HuH-7.5 (cell line): ENCODE measurements at regions not wholly inside any gene's neighbourhood (a gene's known extent, or its start where the extent isn't known, plus 50 kb on each side); places are given as distances from the start of the nearest gene placed in this dataset.
"Not testable (repeated sequence)": the region's sequence is repeated elsewhere in the genome, so short reads cannot be mapped to it uniquely, and the experiment has no call there.

Experiments
- DNase-seq: peaks from one replicate; pipeline ENCODE4 v3.0.0; 2011; ENCODE audit warnings: low spot score

DNA sequence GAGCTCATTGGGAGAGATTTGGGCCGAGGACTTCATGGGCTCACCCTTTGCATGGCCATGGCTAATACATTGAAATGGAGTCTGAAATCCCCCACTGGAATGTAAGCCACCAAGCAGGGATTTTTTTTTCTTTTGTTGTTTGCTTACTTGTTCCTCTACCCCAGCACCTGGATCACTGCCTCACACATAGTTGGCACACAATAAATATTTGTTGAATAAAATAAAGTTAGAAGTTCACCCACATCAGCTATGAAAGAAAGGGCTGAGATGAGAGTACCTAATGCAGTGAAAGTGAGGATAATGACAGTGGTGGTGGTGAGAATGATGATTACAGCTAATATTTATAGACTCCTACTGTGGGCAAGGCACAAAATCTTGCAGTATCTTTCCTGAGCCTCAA lies 98.1 kb upstream of the ANXA1 start:
- no peak for DNase-seq

DNA sequence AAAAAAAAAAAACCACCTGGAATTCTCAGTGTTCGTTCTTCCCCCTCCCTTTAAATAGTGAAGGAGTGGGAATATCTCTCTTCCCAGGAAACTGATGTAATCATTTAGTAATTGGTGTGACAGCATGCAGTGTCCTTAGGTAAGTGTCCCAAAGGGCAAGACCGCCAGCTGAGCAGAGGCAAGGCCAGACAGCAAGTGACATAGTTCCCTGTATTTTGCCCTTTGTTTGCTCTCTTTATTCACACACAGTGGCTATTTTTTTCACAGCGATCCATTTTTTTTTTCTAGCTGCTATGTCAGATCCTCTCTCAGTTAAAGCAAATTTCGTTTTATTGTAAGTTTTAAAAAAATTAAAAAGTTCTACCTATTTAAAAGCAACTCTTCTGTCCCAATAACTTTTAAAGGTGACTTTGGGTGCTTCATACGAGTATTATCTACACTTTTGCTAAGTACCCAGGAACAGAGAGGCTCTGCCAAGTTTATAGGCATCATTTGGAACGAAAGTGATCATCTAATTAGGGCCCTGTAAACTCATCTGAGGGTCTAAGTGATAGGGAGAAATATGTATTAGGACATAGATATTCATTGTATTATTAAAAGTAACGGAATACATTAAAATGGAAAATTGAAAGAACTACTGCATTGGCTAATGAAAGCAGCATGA lies 98.2 kb upstream of the ALDH1A1 start:
- DNase-seq, result peak; percentile 13

DNA sequence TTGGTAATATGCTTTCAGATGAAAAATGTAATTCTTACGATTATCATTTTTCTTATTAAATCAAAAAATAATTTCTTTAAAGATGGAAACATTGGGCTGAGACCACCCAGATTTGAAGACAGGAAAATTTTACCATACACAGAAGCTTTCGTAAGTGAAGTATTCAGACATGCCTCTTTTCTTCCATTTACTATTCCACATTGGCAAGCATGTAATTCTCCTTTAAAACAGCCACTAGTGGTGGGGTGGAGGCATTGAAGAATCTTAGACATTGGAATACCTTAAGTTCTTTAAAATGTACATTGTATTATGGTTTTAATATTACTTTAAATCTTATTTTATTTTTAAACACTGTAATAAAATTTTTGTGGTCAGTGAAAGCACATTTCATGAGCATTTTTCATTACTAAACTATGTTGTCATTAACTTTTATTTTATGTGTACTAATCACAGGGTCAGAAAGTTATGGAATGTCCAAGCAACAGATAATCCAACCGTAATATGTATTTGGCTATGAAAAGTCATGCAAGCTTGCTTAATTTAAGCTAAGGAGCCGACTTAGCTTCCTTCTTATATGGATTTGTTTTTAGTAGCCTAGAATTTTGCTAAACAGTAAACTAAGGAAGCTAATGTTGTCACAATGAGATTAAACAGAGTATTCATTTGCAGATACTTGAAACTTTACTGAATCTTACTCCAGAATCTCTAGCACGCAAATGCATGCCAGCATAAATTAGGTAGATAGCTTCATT lies 97.4 kb upstream of the ALDH1A1 start:
- no peak for DNase-seq

DNA sequence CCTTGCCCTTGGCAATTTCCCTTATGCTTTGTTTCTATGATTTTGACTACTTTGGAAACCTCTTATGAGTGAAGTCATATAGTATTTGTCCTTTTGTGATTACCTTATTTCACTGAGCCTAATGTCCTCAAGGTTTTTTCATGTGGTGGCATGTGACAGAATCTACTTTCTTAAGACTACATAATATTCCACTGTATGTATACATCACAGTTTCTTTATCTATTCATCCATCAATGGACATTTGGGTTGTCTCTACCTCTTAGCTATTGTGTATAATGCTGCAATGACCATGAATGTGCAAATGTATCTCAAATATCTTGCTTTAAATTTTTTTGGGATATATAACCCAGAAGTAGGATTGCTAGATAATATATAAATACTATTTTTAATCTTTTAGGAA lies 96.4 kb upstream of the ALDH1A1 start:
- no peak for DNase-seq

DNA sequence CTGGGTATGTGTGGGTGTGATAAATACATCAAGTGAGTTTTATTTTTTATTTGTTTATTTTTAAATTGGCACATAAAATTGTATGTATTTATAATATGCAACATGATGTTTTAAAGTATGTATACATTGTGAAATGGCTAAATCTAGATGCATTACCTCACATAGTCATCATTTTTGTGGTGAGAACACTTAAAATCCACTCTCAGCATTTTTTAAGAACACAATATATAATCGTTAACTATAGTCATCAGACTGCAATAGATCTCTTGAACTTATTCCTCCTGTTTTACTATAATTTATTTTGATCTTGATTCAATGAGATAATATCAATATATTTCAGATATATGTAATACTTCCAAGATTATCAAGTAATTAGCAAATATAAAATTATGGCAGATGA lies 93.9 kb upstream of the ALDH1A1 start:
- no peak for DNase-seq

DNA sequence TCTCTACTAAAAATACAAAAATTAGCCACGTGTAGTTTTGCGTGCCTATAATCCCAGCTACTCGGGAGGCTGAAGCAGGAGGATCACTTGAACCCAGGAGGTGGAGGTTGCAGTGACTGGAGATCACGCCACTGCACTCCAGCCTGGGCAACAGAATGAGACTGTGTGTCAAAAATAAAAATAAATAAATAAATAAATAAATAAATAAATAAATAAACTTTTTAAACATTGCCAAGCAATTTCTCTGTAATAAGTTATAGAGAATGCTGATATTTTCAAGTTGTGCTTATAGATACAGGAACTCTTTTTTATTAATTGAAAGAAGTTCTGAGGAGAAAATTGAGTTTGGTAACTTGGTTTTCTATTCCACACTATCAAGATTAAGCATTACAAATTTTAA lies 91.9 kb upstream of the ALDH1A1 start:
- not testable (repeated sequence) for DNase-seq

DNA sequence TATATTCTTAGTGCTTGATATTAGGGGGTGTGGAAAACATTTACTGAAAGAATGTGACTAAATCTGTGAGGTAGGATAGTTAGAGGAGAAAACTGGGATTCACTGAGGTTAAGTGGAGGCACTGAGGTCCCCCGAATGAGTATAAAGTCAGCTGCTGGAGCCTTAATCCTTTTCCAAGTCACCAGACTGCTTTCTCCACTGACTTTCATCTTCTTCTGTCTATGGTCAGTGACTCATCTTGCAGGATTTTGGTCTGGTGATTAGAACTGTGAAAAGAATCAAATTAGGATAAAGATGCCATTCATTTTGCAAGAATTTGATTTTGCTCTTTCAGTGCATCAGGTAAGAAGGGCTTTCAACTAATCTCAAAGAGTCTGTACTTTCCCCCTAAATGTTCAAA lies 89.3 kb upstream of the ALDH1A1 start:
- DNase-seq, result no peak

DNA sequence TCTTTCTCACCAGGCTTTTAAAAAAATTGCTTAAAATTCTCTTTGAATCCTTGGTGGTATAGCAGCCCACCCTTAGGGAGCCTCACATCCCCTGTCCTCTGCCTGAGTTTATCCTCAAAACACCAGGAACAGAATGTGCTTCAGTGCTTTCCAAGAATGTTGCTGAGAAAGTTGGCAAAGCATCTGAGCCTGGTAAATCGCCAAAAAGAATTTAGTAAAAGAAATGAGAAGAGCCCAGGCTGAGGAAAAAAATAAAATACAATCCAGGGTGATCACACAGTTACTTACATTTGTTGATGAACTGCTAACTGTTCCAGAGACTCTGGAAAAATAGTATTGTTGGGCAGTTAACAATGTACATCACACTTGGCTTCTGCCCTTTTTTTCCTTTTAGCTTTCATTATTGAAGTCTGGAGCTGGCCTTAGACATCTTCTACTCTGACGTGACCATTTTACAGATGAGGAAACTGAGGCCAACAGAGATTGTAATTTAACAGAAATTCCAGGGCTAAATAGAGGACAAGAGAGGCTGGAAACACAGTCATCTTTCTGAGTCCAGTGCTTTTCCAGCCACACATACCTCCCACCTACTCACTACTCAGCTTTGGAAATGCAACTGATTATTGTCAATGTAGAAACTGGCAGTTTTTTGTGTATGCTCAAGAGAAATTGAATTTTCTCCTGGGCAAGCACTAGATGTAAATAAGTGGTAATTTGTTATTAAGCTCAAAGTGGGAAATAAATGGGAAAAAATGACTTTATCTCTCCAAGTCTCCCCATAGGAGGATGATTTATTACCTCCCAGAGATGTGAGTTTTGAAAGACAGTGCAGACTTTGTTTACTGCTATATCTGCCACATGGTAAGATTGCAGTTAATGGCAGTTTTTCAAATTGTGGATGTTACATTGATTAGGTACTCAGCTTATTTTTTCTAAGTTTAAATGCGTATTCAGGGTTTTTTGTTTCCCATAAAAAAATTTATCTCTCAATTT lies 86.7 kb upstream of the ALDH1A1 start:
- no peak for DNase-seq

DNA sequence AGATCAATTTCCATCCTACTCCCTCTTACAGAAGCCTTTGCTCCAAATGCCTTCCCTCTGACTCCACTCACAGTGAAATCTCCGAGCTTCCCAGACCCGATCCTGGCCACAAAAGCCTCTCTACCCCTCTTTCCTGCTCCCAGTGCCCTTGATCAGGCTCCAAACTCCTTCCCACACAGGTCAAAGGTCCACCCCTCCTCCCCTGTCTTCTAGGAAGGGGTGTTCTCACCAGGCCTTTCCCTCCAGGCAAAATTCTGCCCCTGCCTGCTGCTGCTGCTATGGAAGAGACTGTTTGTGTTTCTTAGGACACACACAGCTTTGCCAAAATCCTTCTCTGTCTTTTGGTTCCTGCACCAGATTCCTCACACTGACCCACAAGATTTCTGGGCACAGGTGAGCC lies 85.8 kb upstream of the ALDH1A1 start:
- DNase-seq, result no peak

DNA sequence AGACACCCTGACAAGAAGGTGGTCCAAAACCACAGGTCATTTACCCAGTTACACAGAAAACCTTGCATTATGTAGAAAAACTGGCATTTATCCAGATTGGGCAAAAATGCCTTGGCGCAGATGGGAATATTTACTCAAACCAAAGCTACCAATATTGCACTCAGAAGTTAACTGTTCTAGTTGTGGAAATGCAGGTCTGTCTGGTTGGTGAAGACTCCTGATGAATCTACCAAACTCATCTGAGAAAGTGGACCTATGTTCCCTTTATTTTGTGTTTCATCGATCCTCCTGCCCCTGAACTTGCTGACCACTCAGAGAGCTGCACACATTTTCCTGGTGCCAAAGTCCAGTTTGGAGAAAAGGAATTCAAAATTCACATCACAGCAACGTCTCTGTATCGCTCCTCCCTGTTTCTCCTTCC lies 85.2 kb upstream of the ALDH1A1 start:
- DNase-seq, result no peak

DNA sequence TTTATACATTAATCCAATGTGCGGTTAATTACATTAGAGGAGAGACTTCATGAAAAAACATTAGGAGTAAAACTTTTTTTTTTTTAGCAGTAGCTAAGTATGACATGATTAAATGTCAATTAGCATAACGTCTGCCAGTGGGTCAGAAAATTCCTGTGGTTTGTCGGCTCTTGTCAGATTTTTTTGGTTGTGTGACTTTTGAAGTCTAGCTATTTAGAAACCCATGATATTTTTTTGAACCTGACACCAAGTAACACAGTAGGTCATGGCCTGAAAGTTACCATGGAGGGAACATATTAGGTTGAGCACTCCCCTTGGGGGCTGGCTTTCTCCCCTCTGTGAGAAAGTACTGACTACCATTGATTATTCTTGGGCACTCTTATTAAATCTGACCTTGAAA lies 84.8 kb upstream of the ALDH1A1 start:
- no peak for DNase-seq

DNA sequence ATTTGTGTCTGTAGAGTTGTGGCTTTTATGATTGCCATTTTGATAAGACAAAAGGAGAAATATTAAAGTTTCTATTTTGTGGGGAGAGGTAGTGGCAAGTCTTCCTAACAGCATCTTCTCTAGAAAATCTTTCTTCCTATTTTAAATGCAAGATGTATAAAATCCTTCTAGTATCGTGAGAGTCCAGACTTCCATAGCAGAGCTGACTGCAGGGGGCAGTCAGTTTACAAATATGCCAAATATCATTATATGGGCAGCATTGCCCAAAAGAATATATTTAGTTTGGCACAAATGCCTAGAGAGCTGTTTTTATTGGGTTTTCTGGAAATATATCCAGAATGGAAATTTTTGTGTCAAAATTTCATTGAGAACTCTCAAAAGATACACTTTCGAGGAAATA lies 82.1 kb upstream of the ALDH1A1 start:
- no peak for DNase-seq

DNA sequence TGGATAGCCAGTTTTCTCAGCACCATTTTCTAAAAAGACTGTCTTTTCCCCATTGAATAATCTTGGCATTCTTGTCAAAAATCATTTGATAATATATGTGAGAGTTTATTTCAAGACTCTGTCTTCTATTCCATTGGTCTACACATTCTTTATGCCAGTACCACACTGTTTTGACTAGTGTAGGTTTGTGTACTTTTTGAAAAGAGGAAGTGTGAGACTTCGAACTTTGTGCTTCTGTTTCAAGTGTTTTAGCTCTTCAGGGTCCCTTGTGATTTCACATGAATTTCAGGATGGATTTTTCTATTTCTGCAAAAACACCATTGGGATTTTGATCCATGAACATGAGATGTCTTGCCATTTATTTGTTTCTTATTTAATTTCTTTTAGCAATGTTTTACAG lies 78.5 kb upstream of the ALDH1A1 start:
- DNase-seq, result no peak

DNA sequence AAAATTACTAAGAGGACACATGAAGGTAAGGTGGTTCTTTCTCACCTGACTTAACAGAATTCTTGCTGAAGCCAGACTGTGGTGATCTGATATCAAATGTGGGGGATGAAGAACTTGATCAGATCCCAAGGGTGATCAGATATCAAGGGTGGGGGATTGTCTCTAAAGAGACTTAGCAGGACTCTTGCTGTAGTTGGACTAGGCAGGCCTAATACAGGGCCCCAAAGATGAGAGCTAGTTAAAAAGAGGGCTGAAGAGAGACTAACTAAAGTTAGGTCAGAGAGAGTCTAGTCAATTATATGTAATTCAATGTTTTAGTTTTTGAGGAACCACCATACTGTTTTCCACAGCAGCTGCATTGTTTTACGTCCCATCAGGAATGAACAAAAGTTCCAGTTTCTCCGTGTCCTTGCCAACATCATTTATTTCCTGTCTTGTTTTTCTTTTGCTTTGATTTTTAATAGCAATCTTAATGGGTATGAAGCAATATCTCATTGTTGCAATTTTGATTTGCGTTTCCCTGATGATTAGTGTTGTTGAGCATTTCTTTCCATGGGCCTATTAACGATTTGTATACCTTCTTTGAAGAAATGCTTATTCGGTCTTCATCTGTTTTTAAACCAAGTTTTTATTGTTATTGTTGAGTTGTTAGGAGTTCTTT lies 77.6 kb upstream of the ALDH1A1 start:
- DNase-seq, result no peak

DNA sequence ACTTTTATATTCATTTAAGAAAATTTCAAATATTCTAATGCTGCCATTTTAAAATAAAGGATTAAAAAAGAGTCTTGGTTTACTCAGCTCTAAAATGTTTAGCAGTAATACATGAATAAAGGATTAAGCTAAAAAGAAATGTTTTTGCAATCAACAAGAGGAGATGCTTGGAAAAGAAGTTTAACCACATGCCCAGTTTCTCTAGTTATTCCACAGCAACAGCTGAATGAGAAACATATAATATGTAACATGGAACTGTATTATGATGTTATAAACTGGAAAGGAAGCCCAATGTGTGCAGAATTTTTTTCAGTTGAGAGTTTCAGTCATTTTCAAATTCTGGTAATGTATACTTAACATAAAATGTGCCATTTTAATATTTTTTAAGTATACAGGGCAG lies 76.5 kb upstream of the ALDH1A1 start:
- no peak for DNase-seq

DNA sequence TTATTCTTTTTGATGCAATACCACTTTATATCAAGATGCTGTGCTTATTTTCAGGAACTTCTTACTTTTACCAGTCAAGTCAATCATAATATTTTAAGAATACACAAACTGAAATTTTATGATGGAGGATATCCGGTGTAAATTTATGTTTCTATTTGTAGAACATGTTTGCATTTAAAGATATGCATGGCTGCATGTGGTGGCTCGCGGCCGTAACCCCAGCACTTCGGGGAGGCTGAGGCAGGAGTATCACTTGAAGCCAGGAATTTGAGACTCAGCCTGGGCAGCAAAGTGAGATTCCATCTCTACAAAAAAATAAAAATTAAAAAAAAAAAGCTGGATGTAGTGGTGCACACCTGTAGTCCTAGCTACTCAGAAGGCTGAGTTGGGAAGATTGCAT lies 73.5 kb upstream of the ALDH1A1 start:
- DNase-seq, result no peak

DNA sequence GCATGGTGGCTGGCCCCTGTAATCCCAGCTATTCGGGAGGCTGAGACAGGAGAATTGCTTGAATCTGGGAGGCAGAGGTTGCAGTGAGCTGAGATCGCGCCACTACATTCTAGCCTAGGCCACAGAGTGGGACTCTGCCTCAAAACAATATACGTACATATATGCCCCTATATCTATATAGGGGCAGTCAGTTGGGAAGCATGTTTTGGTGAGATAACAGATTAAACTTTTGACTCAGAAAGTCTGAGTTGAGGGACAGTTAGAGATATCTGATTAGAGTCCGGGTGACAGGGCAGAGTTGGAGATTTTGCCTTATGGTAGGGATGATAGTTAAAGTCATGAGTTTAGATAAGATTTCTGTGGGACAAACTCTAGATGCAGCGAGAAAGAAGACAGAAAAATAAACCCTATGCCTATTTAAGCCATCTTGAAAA lies 71.8 kb upstream of the ALDH1A1 start:
- no peak for DNase-seq

DNA sequence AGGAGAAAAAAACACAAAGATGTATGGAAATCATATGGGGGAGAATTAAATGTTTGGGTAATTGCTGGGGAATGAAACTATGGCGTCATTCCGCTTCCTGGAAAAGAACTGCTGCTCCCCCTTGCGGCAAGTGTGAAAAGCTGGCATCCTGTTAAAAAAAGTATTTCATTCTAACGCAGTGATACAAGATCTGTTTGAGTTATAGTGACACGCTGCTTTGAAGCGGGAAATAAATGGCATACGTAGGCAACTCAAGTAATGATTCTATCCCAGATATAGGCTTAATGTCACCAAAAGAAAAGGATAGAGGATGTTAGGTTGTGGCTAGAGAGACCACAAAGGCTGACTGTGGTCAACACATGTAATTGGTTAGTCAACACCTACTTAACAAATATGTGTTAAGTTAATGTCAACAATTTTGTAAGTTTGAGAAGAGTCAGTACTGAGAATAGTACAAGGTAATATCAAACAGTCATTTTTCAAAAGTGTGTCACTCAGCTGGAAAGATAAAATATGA lies 70.2 kb upstream of the ALDH1A1 start:
- DNase-seq, result no peak

DNA sequence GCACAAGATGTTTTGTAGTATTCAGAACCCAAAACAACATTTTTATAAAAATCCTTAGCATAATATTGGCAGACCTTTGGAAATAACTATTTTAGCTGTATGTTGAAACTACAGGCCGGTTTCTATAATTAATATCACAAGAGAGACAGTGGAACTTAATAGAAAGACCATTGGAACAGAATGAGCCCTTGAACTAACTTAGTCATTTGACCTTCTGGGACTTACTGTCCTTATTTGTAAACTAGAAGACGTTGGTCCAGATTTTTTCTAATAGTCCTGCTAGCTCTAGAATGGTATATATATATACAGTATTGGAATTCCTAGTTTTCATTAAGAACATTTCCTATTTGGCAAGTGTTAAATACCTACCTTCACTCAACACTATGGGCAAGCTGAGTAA lies 69.5 kb upstream of the ALDH1A1 start:
- no peak for DNase-seq

DNA sequence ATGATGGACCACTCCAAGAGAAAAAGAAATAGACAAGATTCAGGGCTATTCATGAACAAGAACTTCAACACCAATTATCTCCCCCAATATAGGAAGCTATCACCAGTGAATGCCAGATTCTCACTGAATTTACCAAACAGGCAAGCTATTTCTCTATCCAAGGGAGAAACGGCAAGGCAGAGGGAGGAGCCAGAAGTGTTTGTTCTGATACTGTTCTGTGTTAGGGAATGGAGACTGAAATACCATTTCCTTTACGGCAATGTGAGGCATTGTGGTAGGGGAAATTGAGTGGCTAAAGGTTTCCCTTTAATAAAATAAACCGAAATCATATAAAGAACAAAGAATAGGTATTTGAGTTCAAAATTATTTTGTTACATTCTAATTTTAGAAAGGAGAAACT lies 68.0 kb upstream of the ALDH1A1 start:
- DNase-seq, result no peak

DNA sequence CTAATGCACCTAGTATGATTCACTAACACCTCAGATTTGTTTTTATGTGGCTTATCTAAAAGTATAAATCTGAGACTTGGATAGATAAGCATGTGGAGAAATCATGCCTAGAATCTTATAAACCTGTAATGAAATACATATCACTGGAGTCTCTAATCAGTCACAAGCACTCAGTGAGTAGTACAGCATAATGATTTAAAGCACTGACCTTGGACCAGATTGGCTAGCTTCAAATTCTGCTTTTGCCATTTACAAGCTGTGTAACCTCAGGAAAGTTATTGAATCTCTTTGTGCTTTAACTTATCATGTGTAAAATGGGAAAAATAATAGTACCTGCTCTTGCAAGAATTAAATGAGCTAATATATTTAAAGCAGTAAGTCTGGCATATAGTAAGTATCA lies 61.2 kb upstream of the ALDH1A1 start:
- DNase-seq, result no peak

DNA sequence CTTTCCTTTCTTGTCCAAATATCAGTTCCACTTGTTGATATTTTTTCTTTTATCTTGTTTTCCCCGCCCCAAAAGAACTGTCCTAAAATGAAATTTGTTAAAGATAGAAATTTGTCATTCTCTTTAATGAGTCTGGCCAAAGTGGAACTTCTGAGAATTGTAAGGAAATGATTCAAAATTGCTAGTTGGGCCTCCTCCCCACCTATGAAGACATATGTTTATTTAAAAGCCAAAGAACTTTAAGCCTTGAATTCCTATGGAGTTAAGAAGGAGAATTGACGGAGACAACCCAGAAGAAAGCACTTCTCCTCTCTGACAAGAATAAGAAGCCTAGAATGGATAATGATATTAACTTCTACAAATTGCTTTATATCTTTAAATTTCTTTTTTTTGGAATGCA lies 59.1 kb upstream of the ALDH1A1 start:
- DNase-seq, result no peak
